Uterus (tissue), 3 donors: ENCODE measurements at regions not wholly inside any gene's neighbourhood (a gene's known extent, or its start where the extent isn't known, plus 50 kb on each side); places are given as distances from the start of the nearest gene placed in this dataset.
A peak's percentile ranks its signal among the peaks of the same experiment; 100 is the strongest.

ENCODE experiments used
- DNase-seq, 2 donors: peaks; one replicate each; pipeline ENCODE4 v3.0.0-alpha.2; 2019 to 2020
- H3K27ac ChIP-seq, 2 donors: fragments of 200-600 bp; sonication (generic); 1 replicate in 1 of 2; 2 replicates in 1 of 2; pipeline ENCODE4 v1.5.1; 2016 to 2018
- H3K27me3 ChIP-seq, 2 donors: fragments of 200-600 bp; sonication (generic); one replicate each; pipeline ENCODE4 v1.5.1; 2018 to 2019; ENCODE audit warnings: control low read depth in 1 of 2
- H3K36me3 ChIP-seq, 2 donors: fragments of 200-600 bp; sonication (generic); one replicate each; pipeline ENCODE4 v1.5.1; 2019; ENCODE audit warnings: control low read depth in 1 of 2
- H3K4me1 ChIP-seq, 2 donors: fragments of 200-600 bp; sonication (generic); one replicate each; pipeline ENCODE4 v1.5.1; 2018 to 2019; ENCODE audit warnings: control low read depth in 1 of 2
- H3K4me3 ChIP-seq, 2 donors: fragments of 200-600 bp; sonication (generic); 1 replicate in 1 of 2; 2 replicates in 1 of 2; pipeline ENCODE4 v1.5.1; 2018 to 2019; ENCODE audit warnings: mild to moderate bottlenecking in 1 of 2
- H3K9me3 ChIP-seq, 2 donors: fragments of 200-600 bp; sonication (generic); one replicate each; pipeline ENCODE4 v1.5.1; 2019; ENCODE audit warnings: control low read depth in 1 of 2
- CTCF ChIP-seq, 4 experiments: fragments of 200-600 bp in 2 of 4; fragments of 450-650 bp in 2 of 4; sonication (generic) in 2 of 4; IDR thresholded peaks; one replicate each; pipeline ENCODE4 v1.5.1; 2016 to 2019; ENCODE audit warnings: antibody characterized with exemption in 4 of 4, mild to moderate bottlenecking in 2 of 4, moderate library complexity in 1 of 4
- POLR2A ChIP-seq, 2 donors: fragments of 450-650 bp; IDR thresholded peaks; one replicate each; pipeline ENCODE4 v1.6.1; 2016; ENCODE audit warnings: antibody characterized with exemption in 2 of 2, mild to moderate bottlenecking in 1 of 2, moderate library complexity in 1 of 2
- intact Hi-C: fragments of 100-400 bp; cut with DNase I; formaldehyde crosslinking; loops from one replicate; pipeline ENCODE4 v1.15.1; 2023; ENCODE audit warnings: low total_unique reads
- donor health status: DM: yes; HTN: yes; CAD: no.

GRCh38 chr1:229089586-229090208 lies 181.2 kb upstream of the RAB4A start:
- no peak for DNase-seq
- no peaks in the 10 kb centered on the region for H3K9me3 ChIP-seq
- intact Hi-C loops, result no loop called here
- no peak overlapping the region for H3K27ac ChIP-seq
- no peak for TF ChIP-seq POLR2A (IDR thresholded peaks at IDR 0.05)
- no peak for TF ChIP-seq CTCF (IDR thresholded peaks at IDR 0.05)
- no peaks in the 10 kb centered on the region for H3K36me3 ChIP-seq
- H3K4me3 ChIP-seq, result no peak overlapping the region
- H3K27me3 ChIP-seq, result no peaks in the 10 kb centered on the region
- H3K4me1 ChIP-seq, result peaks cover 0 to 7% of the 10 kb centered on the region in 2 donors

GRCh38 chr1:229091721-229092136 lies 179.2 kb upstream of the RAB4A start:
- intact Hi-C loops, result no loop called here
- Histone ChIP-seq H3K27ac (no peak overlapping the region), H3K4me3 (no peak overlapping the region), H3K9me3 (no peaks in the 10 kb centered on the region), H3K4me1 (peaks cover 0 to 7% of the 10 kb centered on the region in 2 donors), H3K36me3 (no peaks in the 10 kb centered on the region), H3K27me3 (no peaks in the 10 kb centered on the region)
- no peak for DNase-seq
- TF ChIP-seq CTCF (IDR thresholded peaks at IDR 0.05), result no peak
- no peak for TF ChIP-seq POLR2A (IDR thresholded peaks at IDR 0.05)

GRCh38 chr1:229092377-229093237 lies 178.3 kb upstream of the RAB4A start:
- Histone ChIP-seq H3K27ac (no peak overlapping the region), H3K27me3 (no peaks in the 10 kb centered on the region), H3K36me3 (no peaks in the 10 kb centered on the region), H3K4me1 (peaks cover 0 to 7% of the 10 kb centered on the region in 2 donors), H3K4me3 (no peak overlapping the region), H3K9me3 (no peaks in the 10 kb centered on the region)
- DNase-seq, result no peak
- intact Hi-C loops, result no loop called here
- TF ChIP-seq POLR2A (IDR thresholded peaks at IDR 0.05), result no peak
- TF ChIP-seq CTCF (IDR thresholded peaks at IDR 0.05), result no peak

GRCh38 chr1:229093238-229093540 lies 177.7 kb upstream of the RAB4A start:
- peak overlapping the region in 1 of 2 donors; percentile 43 for H3K27ac ChIP-seq
- H3K4me3 ChIP-seq, result no peak overlapping the region
- H3K9me3 ChIP-seq, result no peaks in the 10 kb centered on the region
- H3K27me3 ChIP-seq, result no peaks in the 10 kb centered on the region
- intact Hi-C loops, result no loop called here
- TF ChIP-seq CTCF (IDR thresholded peaks at IDR 0.05) (no peak), POLR2A (IDR thresholded peaks at IDR 0.05) (no peak)
- peaks cover 0 to 7% of the 10 kb centered on the region in 2 donors for H3K4me1 ChIP-seq
- DNase-seq, result no peak
- no peaks in the 10 kb centered on the region for H3K36me3 ChIP-seq

GRCh38 chr1:229093609-229094336 lies 177.1 kb upstream of the RAB4A start:
- Histone ChIP-seq H3K4me3 (no peak overlapping the region), H3K4me1 (peaks cover 0 to 7% of the 10 kb centered on the region in 2 donors), H3K36me3 (no peaks in the 10 kb centered on the region), H3K9me3 (no peaks in the 10 kb centered on the region), H3K27ac (peak overlapping the region in 1 of 2 donors; percentile 43), H3K27me3 (no peaks in the 10 kb centered on the region)
- intact Hi-C loops, result no loop called here
- DNase-seq, result no peak
- TF ChIP-seq CTCF (IDR thresholded peaks at IDR 0.05), result no peak
